GM21576 (cell line): ENCODE measurements at regions not wholly inside any gene's neighbourhood (a gene's known extent, or its start where the extent isn't known, plus 50 kb on each side); places are given as distances from the start of the nearest gene placed in this dataset.

Source experiments
- ATAC-seq: cut with Tn5 transposase; IDR thresholded peaks from one replicate; pipeline ENCODE4 v1.9.1; 2021; ENCODE audit warnings: mild to moderate bottlenecking, moderate library complexity; ENCODE audit not compliant: unreplicated experiment

DNA sequence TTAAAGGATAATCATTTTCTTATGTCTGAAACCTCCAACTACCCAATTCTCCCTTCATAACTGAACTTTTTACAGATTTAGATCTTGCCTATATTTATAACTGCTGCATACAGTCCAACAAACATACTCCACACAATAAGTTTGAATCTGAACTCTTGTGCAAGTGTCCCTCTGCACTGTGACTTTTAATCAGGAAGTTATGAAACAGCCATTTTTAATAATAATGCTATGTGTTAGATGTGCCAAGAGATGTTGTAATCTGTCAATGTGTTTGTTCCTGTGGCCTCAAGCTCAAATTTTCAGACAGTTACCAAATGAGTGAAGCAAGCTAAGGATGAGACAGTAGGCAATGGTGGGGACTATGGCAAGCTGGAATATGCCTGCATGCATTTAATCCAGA is 57.6 kb upstream of the MTAP start:
- no peak for ATAC-seq

- no peak for ATAC-seq
Measured at GRCh38 chr9:21746550-21746949, 55.9 kb upstream of the MTAP start.

- ATAC-seq: no peak
Measured at GRCh38 chr9:21747175-21747574, 55.3 kb upstream of the MTAP start.

DNA sequence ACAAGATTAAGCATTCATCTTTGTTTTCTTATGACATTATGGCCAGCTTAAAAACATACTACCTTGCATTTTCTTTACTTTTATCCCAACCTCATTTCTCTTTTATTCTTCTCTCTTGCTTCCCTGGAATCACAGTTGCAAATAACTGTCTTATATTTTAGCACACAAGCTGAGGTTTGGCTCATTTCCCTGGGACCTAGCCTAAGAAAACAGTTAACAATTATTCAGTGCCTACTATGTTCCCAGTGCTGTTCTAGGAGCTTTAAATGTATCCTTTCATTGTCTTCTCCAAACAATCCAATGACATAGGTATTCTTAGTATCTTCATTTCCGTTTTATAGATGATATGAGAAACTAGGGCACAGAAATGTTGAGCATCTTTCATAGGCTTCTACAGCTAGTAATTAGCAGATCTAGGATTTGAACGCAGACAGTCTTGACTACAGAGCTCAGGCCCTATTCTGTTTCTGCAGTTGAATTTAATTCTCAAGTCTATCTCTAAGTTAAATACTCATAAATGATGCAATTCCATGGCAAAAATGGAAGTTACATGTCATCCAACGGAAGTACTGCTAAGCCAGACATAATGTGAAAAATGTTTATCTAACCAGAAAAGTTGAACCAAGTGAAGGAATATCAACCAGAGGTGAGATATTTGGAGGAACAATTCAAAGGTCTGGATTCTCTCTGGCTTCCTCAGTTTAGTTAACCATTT is 52.3 kb upstream of the MTAP start:
- ATAC-seq: no peak

- ATAC-seq: no peak
Measured at GRCh38 chr9:21751998-21752397, 50.4 kb upstream of the MTAP start.
